ENCODE measurements at regions not wholly inside any gene's neighbourhood (a gene's known extent, or its start where the extent isn't known, plus 50 kb on each side); places are given as distances from the start of the nearest gene placed in this dataset.

DNA sequence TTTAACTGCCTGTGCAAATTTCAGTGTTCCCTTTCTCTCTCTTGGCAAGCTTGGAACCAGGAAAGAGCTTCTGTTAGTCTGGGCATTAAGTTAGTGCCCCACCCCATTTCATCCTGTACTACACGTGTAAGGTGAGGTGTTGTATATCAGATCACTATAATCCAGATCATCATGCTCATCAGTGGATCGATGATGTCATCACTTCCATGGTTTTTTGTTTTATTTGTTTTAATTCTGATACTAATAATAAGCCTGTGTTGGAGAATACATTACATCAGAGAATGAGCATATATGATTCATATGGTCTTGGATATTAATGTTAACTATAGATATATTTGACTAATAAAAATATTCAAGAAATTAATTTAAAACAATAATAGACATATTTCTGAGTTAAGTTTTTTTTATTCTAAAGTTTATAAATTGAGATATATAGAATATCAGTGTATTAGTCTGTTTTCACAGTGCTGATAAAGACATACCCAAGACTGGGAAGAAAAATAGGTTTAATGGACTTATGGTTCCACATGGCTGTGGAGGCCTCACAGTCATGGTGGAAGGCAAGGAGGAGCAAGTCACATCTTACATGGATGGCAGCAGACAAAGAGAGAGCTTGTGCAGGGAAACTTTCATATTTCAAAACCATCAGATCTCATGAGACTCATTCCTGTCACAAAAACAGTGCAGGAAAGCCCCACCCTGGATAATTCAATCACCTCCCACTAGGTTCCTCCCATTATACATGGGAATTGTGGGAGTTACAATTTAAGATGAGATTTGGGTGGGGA is 588.3 kb upstream of the B3GALT2 start:
- peaks cover 0 to 4% (median 2%) of the 10 kb centered on the region in 3 donors for H3K9me3 Mint-ChIP-seq
- peak overlapping the region in 1 of 3 donors; percentile 21 for H3K27ac Mint-ChIP-seq
- peaks cover 1% of the 10 kb centered on the region for H3K36me3 Mint-ChIP-seq
- H3K27me3 Mint-ChIP-seq, result peaks cover 3% of the 10 kb centered on the region
- H3K4me3 Mint-ChIP-seq, result no peak overlapping the region
- H3K4me1 Mint-ChIP-seq, result peaks cover 0 to 1% (median 0%) of the 10 kb centered on the region in 3 donors

GRCh38 chr1:193771596-193771995 is 585.2 kb upstream of the B3GALT2 start:
- Mint-ChIP-seq H3K27me3 (peaks cover 3% of the 10 kb centered on the region), H3K4me1 (peaks cover 0 to 1% (median 0%) of the 10 kb centered on the region in 3 donors), H3K4me3 (no peak overlapping the region)

DNA sequence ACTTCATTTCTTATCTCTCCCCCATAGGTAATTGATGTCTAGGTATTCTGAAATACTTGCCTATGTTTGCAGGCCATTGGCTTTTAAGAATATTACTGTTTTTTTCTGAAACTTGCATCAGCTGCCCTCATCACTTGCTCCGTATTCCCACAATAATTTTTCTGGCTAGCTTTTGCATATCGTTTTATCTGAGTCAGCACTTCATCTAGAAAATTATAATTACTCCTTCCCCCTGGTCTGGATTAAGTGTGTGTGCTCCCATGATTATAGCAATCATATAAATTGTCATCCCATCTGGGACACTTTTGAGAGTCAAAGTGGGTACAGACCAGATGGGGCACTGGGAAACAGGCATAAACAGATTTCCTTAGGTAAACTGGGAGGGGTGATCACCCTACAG is 583.2 kb upstream of the B3GALT2 start:
- Mint-ChIP-seq H3K27ac (no peak overlapping the region), H3K9me3 (peaks cover 0 to 2% (median 0%) of the 10 kb centered on the region in 3 donors), H3K36me3 (peaks cover 1% of the 10 kb centered on the region), H3K4me1 (peaks cover 0 to 1% (median 0%) of the 10 kb centered on the region in 3 donors), H3K27me3 (peaks cover 3% of the 10 kb centered on the region), H3K4me3 (no peak overlapping the region)

More at GRCh38 chr1:193771596-193771995, 585.2 kb upstream of the B3GALT2 start:
- Mint-ChIP-seq H3K36me3 (peaks cover 1% of the 10 kb centered on the region), H3K9me3 (peaks cover 0 to 4% (median 2%) of the 10 kb centered on the region in 3 donors), H3K27ac (no peak overlapping the region)

- H3K27me3 Mint-ChIP-seq, result no peaks in the 10 kb centered on the region
- no peaks in the 10 kb centered on the region for H3K9me3 Mint-ChIP-seq
- no peak overlapping the region for H3K4me3 Mint-ChIP-seq
- H3K4me1 Mint-ChIP-seq, result no peaks in the 10 kb centered on the region
- no peak overlapping the region for H3K27ac Mint-ChIP-seq
- no peaks in the 10 kb centered on the region for H3K36me3 Mint-ChIP-seq
Measured at GRCh38 chr1:193767886-193768285, 581.5 kb upstream of the B3GALT2 start.

- Mint-ChIP-seq H3K4me3 (no peak overlapping the region), H3K9me3 (no peaks in the 10 kb centered on the region), H3K27ac (no peak overlapping the region), H3K4me1 (no peaks in the 10 kb centered on the region), H3K27me3 (no peaks in the 10 kb centered on the region), H3K36me3 (no peaks in the 10 kb centered on the region)
Measured at GRCh38 chr1:193766329-193766728, 579.9 kb upstream of the B3GALT2 start.

DNA sequence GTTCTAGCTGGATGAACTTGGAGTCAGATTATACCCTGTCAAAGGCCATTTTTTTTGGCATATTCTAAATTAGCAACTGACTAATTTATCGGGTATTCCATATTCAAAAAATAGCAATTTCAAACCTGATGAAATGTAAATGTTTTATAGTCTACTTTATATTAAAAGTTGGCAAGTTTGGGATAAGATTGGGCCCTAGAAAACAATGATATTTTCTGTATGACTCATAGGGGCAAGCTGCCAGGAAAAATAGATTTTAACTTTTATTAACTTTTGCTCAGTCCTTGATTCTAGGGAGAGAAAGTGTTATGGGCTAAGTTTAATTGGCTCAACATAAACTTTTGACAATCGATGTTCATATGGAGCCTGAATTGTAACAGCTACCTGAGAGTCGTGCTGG is 576.9 kb upstream of the B3GALT2 start:
- Mint-ChIP-seq H3K27ac (no peak overlapping the region), H3K9me3 (no peaks in the 10 kb centered on the region), H3K36me3 (no peaks in the 10 kb centered on the region), H3K4me1 (no peaks in the 10 kb centered on the region), H3K4me3 (no peak overlapping the region), H3K27me3 (no peaks in the 10 kb centered on the region)

GRCh38 chr1:193762236-193762635 is 575.8 kb upstream of the B3GALT2 start:
- H3K36me3 Mint-ChIP-seq, result no peaks in the 10 kb centered on the region

GRCh38 chr1:193755441-193755840 is 569.0 kb upstream of the B3GALT2 start:
- Mint-ChIP-seq H3K4me3 (no peak overlapping the region), H3K36me3 (no peaks in the 10 kb centered on the region), H3K4me1 (no peaks in the 10 kb centered on the region), H3K27ac (no peak overlapping the region), H3K9me3 (no peaks in the 10 kb centered on the region), H3K27me3 (no peaks in the 10 kb centered on the region)

More at GRCh38 chr1:193762236-193762635, 575.8 kb upstream of the B3GALT2 start:
- no peaks in the 10 kb centered on the region for H3K27me3 Mint-ChIP-seq
- H3K9me3 Mint-ChIP-seq, result no peaks in the 10 kb centered on the region
- no peak overlapping the region for H3K4me3 Mint-ChIP-seq
- no peak overlapping the region for H3K27ac Mint-ChIP-seq
- no peaks in the 10 kb centered on the region for H3K4me1 Mint-ChIP-seq

GRCh38 chr1:193754732-193755427 is 568.5 kb upstream of the B3GALT2 start:
- H3K27ac Mint-ChIP-seq, result no peak overlapping the region
- no peak overlapping the region for H3K4me3 Mint-ChIP-seq
- H3K4me1 Mint-ChIP-seq, result no peaks in the 10 kb centered on the region
- no peaks in the 10 kb centered on the region for H3K9me3 Mint-ChIP-seq
- no peaks in the 10 kb centered on the region for H3K36me3 Mint-ChIP-seq
- no peaks in the 10 kb centered on the region for H3K27me3 Mint-ChIP-seq

GRCh38 chr1:193754151-193754550 is 567.7 kb upstream of the B3GALT2 start:
- no peaks in the 10 kb centered on the region for H3K4me1 Mint-ChIP-seq
- no peaks in the 10 kb centered on the region for H3K27me3 Mint-ChIP-seq
- H3K36me3 Mint-ChIP-seq, result no peaks in the 10 kb centered on the region
- no peak overlapping the region for H3K4me3 Mint-ChIP-seq
- no peaks in the 10 kb centered on the region for H3K9me3 Mint-ChIP-seq
- no peak overlapping the region for H3K27ac Mint-ChIP-seq

GRCh38 chr1:193753038-193753756 is 566.8 kb upstream of the B3GALT2 start:
- Mint-ChIP-seq H3K9me3 (no peaks in the 10 kb centered on the region), H3K27me3 (no peaks in the 10 kb centered on the region), H3K4me1 (no peaks in the 10 kb centered on the region), H3K27ac (no peak overlapping the region), H3K36me3 (no peaks in the 10 kb centered on the region), H3K4me3 (no peak overlapping the region)

GRCh38 chr1:193749868-193750267 is 563.5 kb upstream of the B3GALT2 start:
- H3K36me3 Mint-ChIP-seq, result no peaks in the 10 kb centered on the region
- H3K4me3 Mint-ChIP-seq, result no peak overlapping the region
- H3K9me3 Mint-ChIP-seq, result no peaks in the 10 kb centered on the region
- no peaks in the 10 kb centered on the region for H3K27me3 Mint-ChIP-seq
- no peaks in the 10 kb centered on the region for H3K4me1 Mint-ChIP-seq
- H3K27ac Mint-ChIP-seq, result no peak overlapping the region

GRCh38 chr1:193747579-193747978 is 561.2 kb upstream of the B3GALT2 start:
- no peaks in the 10 kb centered on the region for H3K4me1 Mint-ChIP-seq
- H3K9me3 Mint-ChIP-seq, result no peaks in the 10 kb centered on the region
- no peak overlapping the region for H3K4me3 Mint-ChIP-seq
- peaks cover 2% of the 10 kb centered on the region for H3K36me3 Mint-ChIP-seq
- no peak overlapping the region for H3K27ac Mint-ChIP-seq
- no peaks in the 10 kb centered on the region for H3K27me3 Mint-ChIP-seq

DNA sequence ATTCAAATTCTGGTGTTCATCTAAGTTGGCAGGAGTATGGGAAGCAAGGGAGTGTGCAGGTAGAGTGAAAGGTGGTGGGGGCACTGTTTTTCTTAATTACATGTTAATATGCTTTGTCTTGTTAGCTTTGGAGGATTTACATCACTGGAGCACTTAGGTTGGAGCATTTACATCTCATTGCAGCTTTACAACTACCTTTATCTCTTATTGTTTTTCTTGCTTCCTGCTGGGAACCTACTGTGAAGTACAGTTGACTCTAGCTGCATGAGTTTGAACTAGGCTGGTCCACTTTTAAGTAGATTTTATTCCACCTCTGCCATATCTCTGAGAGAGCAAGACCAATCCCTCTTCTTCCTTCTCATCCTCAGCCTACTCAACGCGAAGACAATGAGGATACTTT is 554.8 kb upstream of the B3GALT2 start:
- Mint-ChIP-seq H3K4me1 (peaks cover 0 to 3% (median 0%) of the 10 kb centered on the region in 3 donors), H3K9me3 (no peaks in the 10 kb centered on the region), H3K36me3 (peaks cover 2% of the 10 kb centered on the region), H3K27ac (no peak overlapping the region), H3K4me3 (no peak overlapping the region), H3K27me3 (no peaks in the 10 kb centered on the region)

DNA sequence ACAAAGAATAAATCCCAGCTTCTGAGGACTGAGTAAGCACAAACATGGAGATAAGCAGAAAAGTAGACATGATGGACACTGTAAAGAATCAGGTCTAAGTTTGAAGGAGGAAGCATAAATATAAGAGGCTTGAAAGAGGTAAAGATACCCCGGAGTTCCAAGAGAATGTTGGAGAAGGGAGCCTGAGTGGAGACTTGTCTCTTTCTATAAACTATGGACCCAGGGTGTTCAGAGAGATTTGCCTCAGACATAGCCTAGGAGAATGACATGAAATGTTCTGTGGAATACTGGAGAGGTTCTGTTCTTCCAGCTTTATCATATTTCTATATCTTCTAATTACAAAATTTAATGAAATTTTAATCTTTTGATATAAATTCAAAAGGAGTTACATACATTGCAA is 554.3 kb upstream of the B3GALT2 start:
- Mint-ChIP-seq H3K27ac (no peak overlapping the region), H3K9me3 (no peaks in the 10 kb centered on the region), H3K27me3 (no peaks in the 10 kb centered on the region), H3K4me3 (no peak overlapping the region), H3K36me3 (peaks cover 2% of the 10 kb centered on the region), H3K4me1 (peaks cover 0 to 3% (median 0%) of the 10 kb centered on the region in 3 donors)
